Omental fat pad (tissue), 3 donors: ENCODE measurements at regions not wholly inside any gene's neighbourhood (a gene's known extent, or its start where the extent isn't known, plus 50 kb on each side); places are given as distances from the start of the nearest gene placed in this dataset.

Experiments used
- ATAC-seq: fragments of 150-250 bp; one replicate; pipeline ENCODE4 v1.9.1; 2016; ENCODE audit warnings: mild to moderate bottlenecking, moderate library complexity; ENCODE audit not compliant: low FRiP score
- DNase-seq: peaks from one replicate; pipeline ENCODE4 v3.0.0-alpha.2; 2019; ENCODE audit warnings: low spot score
- CTCF ChIP-seq, 3 donors: fragments of 450-650 bp; IDR thresholded peaks; one replicate each; pipeline ENCODE4 v1.5.1; 2016 to 2017; ENCODE audit warnings: antibody characterized with exemption in 3 of 3, mild to moderate bottlenecking in 3 of 3, moderate library complexity in 2 of 3

GRCh38 chr3:66885326-66886000 lies 112.6 kb upstream of the KBTBD8 start:
- no peak for ATAC-seq
- no peak for DNase-seq
- TF ChIP-seq CTCF (IDR thresholded peaks at IDR 0.05) = no peak

DNA sequence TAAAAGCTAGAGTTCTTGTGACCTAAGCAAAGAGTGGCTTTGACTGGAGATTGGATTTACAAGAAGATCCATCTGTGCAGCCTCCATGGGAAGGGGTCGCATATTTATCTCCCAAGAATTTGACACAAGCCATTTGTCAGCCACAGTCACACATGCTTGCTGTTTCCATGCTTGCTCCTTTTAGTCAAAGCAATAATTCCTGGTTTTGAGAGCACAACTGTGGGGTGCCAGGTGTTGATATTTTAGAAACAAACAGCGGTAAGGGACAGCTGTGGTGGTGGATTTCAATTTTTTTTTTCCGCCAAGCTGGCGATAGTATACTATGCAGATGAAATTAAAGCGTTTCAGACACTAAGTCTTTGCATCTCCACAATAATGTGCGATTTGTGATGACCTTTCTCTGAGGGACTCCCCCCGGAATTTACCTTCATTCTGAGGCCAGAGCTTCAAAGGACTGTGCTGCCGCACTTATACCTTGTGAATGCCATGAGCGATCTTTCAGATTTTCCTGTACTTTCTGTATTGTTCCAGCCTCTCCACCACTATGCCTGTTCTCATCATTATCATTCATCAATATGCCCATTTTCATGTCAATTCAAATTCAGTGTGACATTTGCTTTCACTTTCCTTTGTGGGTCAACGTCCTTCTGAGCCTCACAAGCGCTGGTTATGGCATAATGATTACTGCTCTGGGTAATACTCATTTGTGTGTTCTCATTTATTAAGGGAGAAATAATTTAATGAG lies 108.2 kb upstream of the KBTBD8 start:
- ATAC-seq = no peak
- DNase-seq = no peak
- no peak for TF ChIP-seq CTCF (IDR thresholded peaks at IDR 0.05)

- no peak for TF ChIP-seq CTCF (IDR thresholded peaks at IDR 0.05)
These were observed 100.0 kb upstream of the KBTBD8 start for GRCh38 chr3:66898155-66898554.

DNA sequence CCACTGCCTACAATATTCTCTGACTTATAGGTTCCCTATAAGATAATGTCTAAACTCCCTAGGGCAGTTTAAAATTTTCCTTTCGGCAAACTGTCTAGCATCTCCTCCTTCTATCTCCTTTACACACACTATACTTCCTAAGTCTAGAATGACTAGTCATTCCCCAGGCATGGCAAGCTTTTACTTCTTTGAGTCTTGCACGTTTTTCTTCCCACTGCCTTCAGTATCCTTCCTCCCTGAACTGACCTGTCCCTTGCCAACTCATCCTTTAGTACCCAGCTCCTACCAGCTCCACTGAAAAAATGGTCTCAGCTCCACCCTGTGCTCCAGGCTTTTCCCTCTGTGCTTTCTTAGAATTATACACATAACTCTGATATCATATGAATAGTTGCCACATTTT lies 93.8 kb upstream of the KBTBD8 start:
- DNase-seq (no peak), ATAC-seq (no peak)
- no peak for TF ChIP-seq CTCF (IDR thresholded peaks at IDR 0.05)

More at GRCh38 chr3:66898155-66898554, 100.0 kb upstream of the KBTBD8 start:
- ATAC-seq = no peak
- no peak for DNase-seq

DNA sequence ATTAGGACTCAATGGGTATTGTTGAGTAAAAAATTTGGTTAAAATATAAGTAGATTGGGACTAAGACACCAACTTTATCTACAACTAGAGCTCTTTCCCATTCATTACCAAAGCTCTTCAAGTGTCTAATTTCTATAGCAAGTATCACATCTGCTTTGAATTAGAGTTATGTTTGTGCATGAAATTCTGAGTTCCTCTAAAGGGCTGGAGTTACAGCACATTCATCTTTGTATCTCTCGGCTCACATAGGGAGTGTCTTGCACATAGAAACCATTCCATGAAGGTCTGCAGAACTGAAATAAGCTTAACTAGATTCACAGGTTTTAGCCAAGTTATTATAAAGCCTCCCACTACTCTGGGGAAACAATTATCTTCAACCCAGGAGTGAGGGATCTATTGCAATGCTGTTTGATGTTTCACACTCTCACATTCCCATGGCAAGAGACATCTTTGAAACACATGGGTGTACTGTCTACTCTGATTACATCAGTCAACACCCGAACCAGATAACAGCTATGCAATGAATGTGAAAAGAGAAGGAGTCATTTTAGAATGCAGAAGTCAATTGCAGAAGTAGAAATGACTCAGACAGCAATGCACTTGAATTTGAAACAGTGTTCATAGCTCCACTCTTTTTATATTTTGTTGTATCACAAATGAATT lies 93.1 kb upstream of the KBTBD8 start:
- no peak for TF ChIP-seq CTCF (IDR thresholded peaks at IDR 0.05)
- ATAC-seq = no peak

GRCh38 chr3:66907136-66907535 lies 91.0 kb upstream of the KBTBD8 start:
- DNase-seq = no peak
- no peak for TF ChIP-seq CTCF (IDR thresholded peaks at IDR 0.05)
- no peak for ATAC-seq

More for the DNA sequence above, 93.1 kb upstream of the KBTBD8 start:
- DNase-seq = no peak
